K562 (cell line): ENCODE measurements at regions not wholly inside any gene's neighbourhood (a gene's known extent, or its start where the extent isn't known, plus 50 kb on each side); places are given as distances from the start of the nearest gene placed in this dataset.

ENCODE experiments used
- CREBBP ChIP-seq: IDR thresholded peaks from one replicate; pipeline ENCODE4 v1.6.1; 2012; ENCODE audit warnings: low read depth, mild to moderate bottlenecking, control low read depth, inconsistent platforms, low read length
- GATAD2A ChIP-seq: fragments of 450-650 bp; IDR thresholded peaks from 2 replicates; pipeline ENCODE4 v1.6.1; 2017
- NELFE ChIP-seq: IDR thresholded peaks from 2 replicates; pipeline ENCODE4 v1.6.1; 2011; ENCODE audit warnings: mild to moderate bottlenecking; ENCODE audit not compliant: insufficient read depth, insufficient read length
- POLR2H ChIP-seq: IDR thresholded peaks from 2 replicates; pipeline ENCODE4 v1.6.1; 2016; ENCODE audit warnings: missing genetic modification characterization, low read depth, mild to moderate bottlenecking, control low read depth, missing compliant biosample characterization, moderate library complexity
- POLR3G ChIP-seq: IDR thresholded peaks from 2 replicates; pipeline ENCODE4 v1.6.1; 2011; ENCODE audit not compliant: insufficient read length, insufficient replicate concordance; ENCODE audit errors: extremely low read depth
- TEAD2 ChIP-seq: fragments of 450-650 bp; IDR thresholded peaks from 2 replicates; pipeline ENCODE4 v1.6.1; 2016; ENCODE audit warnings: missing genetic modification characterization, control low read depth, missing compliant biosample characterization
- ZNF184 ChIP-seq: sonication (generic); formaldehyde crosslinking; IDR thresholded peaks from 2 replicates; pipeline ENCODE4 v1.5.0; 2020; ENCODE audit warnings: missing genetic modification reagents
- TF ChIP-seq, protein P1 (sequence below): fragments of 450-650 bp; formaldehyde crosslinking; conservative IDR thresholded peaks from 2 replicates; pipeline ENCODE4 v1.4.0; 2022; ENCODE audit warnings: mild to moderate bottlenecking, missing genetic modification characterization
- TF ChIP-seq, protein P2 (sequence below): fragments of 250-450 bp; sonication (Bioruptor Pico); IDR thresholded peaks from 2 replicates; pipeline ENCODE4 v1.4.0; 2020; ENCODE audit warnings: mild to moderate bottlenecking, moderate library complexity

- TF ChIP-seq, protein P1, sequence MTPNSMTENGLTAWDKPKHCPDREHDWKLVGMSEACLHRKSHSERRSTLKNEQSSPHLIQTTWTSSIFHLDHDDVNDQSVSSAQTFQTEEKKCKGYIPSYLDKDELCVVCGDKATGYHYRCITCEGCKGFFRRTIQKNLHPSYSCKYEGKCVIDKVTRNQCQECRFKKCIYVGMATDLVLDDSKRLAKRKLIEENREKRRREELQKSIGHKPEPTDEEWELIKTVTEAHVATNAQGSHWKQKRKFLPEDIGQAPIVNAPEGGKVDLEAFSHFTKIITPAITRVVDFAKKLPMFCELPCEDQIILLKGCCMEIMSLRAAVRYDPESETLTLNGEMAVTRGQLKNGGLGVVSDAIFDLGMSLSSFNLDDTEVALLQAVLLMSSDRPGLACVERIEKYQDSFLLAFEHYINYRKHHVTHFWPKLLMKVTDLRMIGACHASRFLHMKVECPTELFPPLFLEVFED, result no peak
- TF ChIP-seq, protein P2, sequence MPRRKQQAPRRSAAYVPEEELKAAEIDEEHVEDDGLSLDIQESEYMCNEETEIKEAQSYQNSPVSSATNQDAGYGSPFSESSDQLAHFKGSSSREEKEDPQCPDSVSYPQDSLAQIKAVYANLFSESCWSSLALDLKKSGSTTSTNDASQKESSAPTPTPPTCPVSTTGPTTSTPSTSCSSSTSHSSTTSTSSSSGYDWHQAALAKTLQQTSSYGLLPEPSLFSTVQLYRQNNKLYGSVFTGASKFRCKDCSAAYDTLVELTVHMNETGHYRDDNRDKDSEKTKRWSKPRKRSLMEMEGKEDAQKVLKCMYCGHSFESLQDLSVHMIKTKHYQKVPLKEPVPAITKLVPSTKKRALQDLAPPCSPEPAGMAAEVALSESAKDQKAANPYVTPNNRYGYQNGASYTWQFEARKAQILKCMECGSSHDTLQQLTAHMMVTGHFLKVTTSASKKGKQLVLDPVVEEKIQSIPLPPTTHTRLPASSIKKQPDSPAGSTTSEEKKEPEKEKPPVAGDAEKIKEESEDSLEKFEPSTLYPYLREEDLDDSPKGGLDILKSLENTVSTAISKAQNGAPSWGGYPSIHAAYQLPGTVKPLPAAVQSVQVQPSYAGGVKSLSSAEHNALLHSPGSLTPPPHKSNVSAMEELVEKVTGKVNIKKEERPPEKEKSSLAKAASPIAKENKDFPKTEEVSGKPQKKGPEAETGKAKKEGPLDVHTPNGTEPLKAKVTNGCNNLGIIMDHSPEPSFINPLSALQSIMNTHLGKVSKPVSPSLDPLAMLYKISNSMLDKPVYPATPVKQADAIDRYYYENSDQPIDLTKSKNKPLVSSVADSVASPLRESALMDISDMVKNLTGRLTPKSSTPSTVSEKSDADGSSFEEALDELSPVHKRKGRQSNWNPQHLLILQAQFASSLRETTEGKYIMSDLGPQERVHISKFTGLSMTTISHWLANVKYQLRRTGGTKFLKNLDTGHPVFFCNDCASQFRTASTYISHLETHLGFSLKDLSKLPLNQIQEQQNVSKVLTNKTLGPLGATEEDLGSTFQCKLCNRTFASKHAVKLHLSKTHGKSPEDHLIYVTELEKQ (CRISPR knock-in tag), result no peak
- TF ChIP-seq CREBBP (no peak), NELFE (no peak), ZNF184 (no peak), TEAD2 (no peak), POLR3G (no peak), GATAD2A (no peak), POLR2H (no peak)
- TF ChIP-seq, all 486 proteins: peak for 0
These were observed 117.0 kb upstream of the EGFR start (continued) for GRCh38 chr7:54901840-54902239.
